PC-9 (cell line): ENCODE measurements at regions not wholly inside any gene's neighbourhood (a gene's known extent, or its start where the extent isn't known, plus 50 kb on each side); places are given as distances from the start of the nearest gene placed in this dataset.

Experiments used
- BruUV-seq: library from RNA; stranded (reverse); fragments of 400-500 nt; replicated peaks from 2 replicates; lab custom pipeline; 2021; lab: Mats Ljungman, UMichigan
- CTCF ChIA-PET: fragments of 300-600 bp; sonication (Branson Sonifier 250); formaldehyde crosslinking; loops from one replicate; lab custom pipeline; 2022; ENCODE audit warnings: antibody characterized with exemption; lab: Charles Lee
- POLR2A ChIA-PET: fragments of 300-600 bp; sonication (Branson Sonifier 250); formaldehyde crosslinking; loops from one replicate; lab custom pipeline; 2022; ENCODE audit warnings: antibody characterized with exemption; ENCODE audit not compliant: unreplicated experiment; lab: Charles Lee
- DNase-seq, 2 experiments: peaks; one replicate each; pipeline versions ENCODE4 v3.0.0 to v3.0.0-alpha.2; 2015 to 2022; ENCODE audit warnings: mixed read lengths in 1 of 2
- H2AFZ ChIP-seq: fragments of 200-600 bp; sonication (generic); 2 replicates; pipeline ENCODE4 v1.8.1; 2017; ENCODE audit warnings: antibody characterized with exemption
- H3F3A ChIP-seq: fragments of 200-600 bp; sonication (generic); 2 replicates; pipeline ENCODE4 v1.8.1; 2017; ENCODE audit warnings: antibody characterized with exemption, mild to moderate bottlenecking, low read depth; ENCODE audit not compliant: insufficient read depth
- H3K27ac ChIP-seq: fragments of 200-600 bp; sonication (generic); 2 replicates; pipeline ENCODE4 v1.6.1; 2016; ENCODE audit warnings: mixed run types
- H3K27me3 ChIP-seq: fragments of 200-600 bp; sonication (generic); 2 replicates; pipeline ENCODE4 v1.6.1; 2016; ENCODE audit warnings: low read depth, mixed run types; ENCODE audit not compliant: insufficient read depth
- H3K36me3 ChIP-seq: fragments of 200-600 bp; sonication (generic); 2 replicates; pipeline ENCODE4 v1.6.1; 2016; ENCODE audit warnings: low read depth, mixed run types
- H3K4me1 ChIP-seq: fragments of 200-600 bp; sonication (generic); replicated peaks from 2 replicates; pipeline ENCODE4 v1.6.1; 2016; ENCODE audit warnings: mixed run types; ENCODE audit not compliant: insufficient read depth
- H3K4me2 ChIP-seq: fragments of 200-600 bp; sonication (generic); 2 replicates; pipeline ENCODE4 v1.6.1; 2017; ENCODE audit warnings: mixed run types
- H3K4me3 ChIP-seq: fragments of 200-600 bp; sonication (generic); 2 replicates; pipeline ENCODE4 v1.6.1; 2016; ENCODE audit warnings: mixed run types
- H3K79me2 ChIP-seq: fragments of 200-600 bp; sonication (generic); 2 replicates; pipeline ENCODE4 v1.6.1; 2017; ENCODE audit warnings: low read depth, mixed run types
- H3K9me2 ChIP-seq: fragments of 200-600 bp; sonication (generic); 2 replicates; pipeline ENCODE4 v1.8.1; 2017; ENCODE audit warnings: mild to moderate bottlenecking; ENCODE audit not compliant: insufficient read depth
- H3K9me3 ChIP-seq: fragments of 200-600 bp; sonication (generic); 2 replicates; pipeline ENCODE4 v1.8.1; 2016; ENCODE audit warnings: low read depth; ENCODE audit not compliant: insufficient read depth
- H4K20me1 ChIP-seq: fragments of 200-600 bp; sonication (generic); 2 replicates; pipeline ENCODE4 v1.8.1; 2017; ENCODE audit not compliant: insufficient read depth
- EZH2 ChIP-seq: fragments of 200-600 bp; sonication (generic); IDR thresholded peaks from 2 replicates; pipeline ENCODE4 v1.8.0; 2017; ENCODE audit warnings: antibody characterized with exemption, low read depth
- intact Hi-C: fragments of 100-400 bp; cut with micrococcal nuclease; formaldehyde crosslinking; loops from one replicate; pipeline ENCODE4 v1.10.0; 2022; ENCODE audit not compliant: unreplicated experiment
- TF ChIP-seq, protein P1 (sequence below): fragments of 200-600 bp; sonication (generic); conservative IDR thresholded peaks from 2 replicates; pipeline ENCODE4 v1.6.1; 2017; ENCODE audit warnings: mixed run types, antibody characterized with exemption, mild to moderate bottlenecking, moderate library complexity

DNA sequence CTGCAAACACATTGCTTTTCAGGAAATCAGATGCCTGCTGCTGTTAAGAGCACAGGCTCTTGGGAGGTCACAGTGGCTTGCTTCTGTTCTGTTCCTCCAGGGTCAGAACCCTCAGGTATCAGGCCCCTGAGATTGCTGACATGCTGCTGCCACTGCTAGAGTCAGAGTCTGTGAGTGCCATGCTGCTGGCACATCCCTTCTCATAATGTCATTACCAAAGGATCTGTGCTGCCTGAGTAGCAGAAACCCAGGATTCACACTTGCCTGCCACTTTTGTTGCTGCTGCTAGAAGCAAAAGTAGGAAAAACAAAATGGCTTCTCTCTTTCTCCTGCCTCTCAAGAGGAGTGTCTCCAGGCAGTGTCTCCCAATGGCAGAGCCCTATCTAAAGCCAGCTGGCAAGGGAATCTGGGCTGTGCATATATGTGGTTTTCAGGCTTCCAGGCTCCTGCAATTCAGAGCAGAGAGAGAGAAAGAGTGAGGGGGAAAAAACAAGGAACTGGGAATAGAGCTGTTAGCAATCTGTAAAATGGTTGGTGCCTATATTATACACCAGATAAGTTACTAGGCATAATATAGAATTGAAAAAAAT is 180.3 kb downstream of the MYCN start:
- DNase-seq = no peak
- Histone ChIP-seq H3K4me1 (no peaks in the 10 kb centered on the region), H4K20me1 (no peaks in the 10 kb centered on the region; the same call in 1 of the 2 replicates), H3K9me3 (no peaks in the 10 kb centered on the region), H3F3A (no peaks in the 10 kb centered on the region), H3K4me3 (no peak overlapping the region), H3K9me2 (no peaks in the 10 kb centered on the region), H3K36me3 (no peaks in the 10 kb centered on the region), H3K27ac (no peak overlapping the region), H3K27me3 (peaks cover 21% of the 10 kb centered on the region), H3K4me2 (no peak overlapping the region), H2AFZ (no peak overlapping the region), H3K79me2 (no peaks in the 10 kb centered on the region)
- no peak for TF ChIP-seq EZH2
- TF ChIP-seq, protein P1, sequence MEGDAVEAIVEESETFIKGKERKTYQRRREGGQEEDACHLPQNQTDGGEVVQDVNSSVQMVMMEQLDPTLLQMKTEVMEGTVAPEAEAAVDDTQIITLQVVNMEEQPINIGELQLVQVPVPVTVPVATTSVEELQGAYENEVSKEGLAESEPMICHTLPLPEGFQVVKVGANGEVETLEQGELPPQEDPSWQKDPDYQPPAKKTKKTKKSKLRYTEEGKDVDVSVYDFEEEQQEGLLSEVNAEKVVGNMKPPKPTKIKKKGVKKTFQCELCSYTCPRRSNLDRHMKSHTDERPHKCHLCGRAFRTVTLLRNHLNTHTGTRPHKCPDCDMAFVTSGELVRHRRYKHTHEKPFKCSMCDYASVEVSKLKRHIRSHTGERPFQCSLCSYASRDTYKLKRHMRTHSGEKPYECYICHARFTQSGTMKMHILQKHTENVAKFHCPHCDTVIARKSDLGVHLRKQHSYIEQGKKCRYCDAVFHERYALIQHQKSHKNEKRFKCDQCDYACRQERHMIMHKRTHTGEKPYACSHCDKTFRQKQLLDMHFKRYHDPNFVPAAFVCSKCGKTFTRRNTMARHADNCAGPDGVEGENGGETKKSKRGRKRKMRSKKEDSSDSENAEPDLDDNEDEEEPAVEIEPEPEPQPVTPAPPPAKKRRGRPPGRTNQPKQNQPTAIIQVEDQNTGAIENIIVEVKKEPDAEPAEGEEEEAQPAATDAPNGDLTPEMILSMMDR = no peak
- BruUV-seq = no TSS peak
- ChIA-PET CTCF (no interaction called here), POLR2A (no interaction called here)
- intact Hi-C loops = no loop called here

GRCh38 chr2:16119741-16120140 is 179.4 kb downstream of the MYCN start:
- Histone ChIP-seq H3K4me1 (no peaks in the 10 kb centered on the region), H4K20me1 (no peaks in the 10 kb centered on the region; the same call in 1 of the 2 replicates), H3K9me3 (no peaks in the 10 kb centered on the region), H3K27ac (no peak overlapping the region), H3K27me3 (peaks cover 20% of the 10 kb centered on the region), H3K36me3 (no peaks in the 10 kb centered on the region), H3K9me2 (no peaks in the 10 kb centered on the region), H3K4me2 (no peak overlapping the region), H2AFZ (no peak overlapping the region), H3F3A (no peaks in the 10 kb centered on the region), H3K4me3 (no peak overlapping the region), H3K79me2 (no peaks in the 10 kb centered on the region)
- POLR2A ChIA-PET = no interaction called here
- intact Hi-C loops = no loop called here
- CTCF ChIA-PET = no interaction called here
- no peak for DNase-seq
- BruUV-seq = no TSS peak
- TF ChIP-seq EZH2 = no peak
- TF ChIP-seq, protein P1 = no peak

- Histone ChIP-seq H3K9me3 (no peaks in the 10 kb centered on the region), H3K79me2 (no peaks in the 10 kb centered on the region), H3K27ac (no peak overlapping the region), H3K4me2 (no peak overlapping the region), H3K4me3 (no peak overlapping the region), H2AFZ (no peak overlapping the region), H3K27me3 (peaks cover 22% of the 10 kb centered on the region), H4K20me1 (no peaks in the 10 kb centered on the region; the same call in 1 of the 2 replicates), H3F3A (no peaks in the 10 kb centered on the region), H3K36me3 (no peaks in the 10 kb centered on the region), H3K4me1 (no peaks in the 10 kb centered on the region), H3K9me2 (no peaks in the 10 kb centered on the region)
- no peak for TF ChIP-seq EZH2
- TF ChIP-seq, protein P1 = no peak
- intact Hi-C loops = no loop called here
- BruUV-seq = no TSS peak
- ChIA-PET CTCF (no interaction called here), POLR2A (no interaction called here)
- no peak for DNase-seq
These were observed 178.6 kb downstream of the MYCN start for GRCh38 chr2:16118611-16119590.
